Natural killer cell (primary cell): ENCODE measurements at regions not wholly inside any gene's neighbourhood (a gene's known extent, or its start where the extent isn't known, plus 50 kb on each side); places are given as distances from the start of the nearest gene placed in this dataset.

Experiments
- ATAC-seq, 3 donors: fragments of 150-1000 bp in 2 of 3; fragments of 200-7000 bp in 1 of 3; cut with Tn5 transposase; 1 replicate in 1 of 3; 2 replicates in 2 of 3; pipeline ENCODE4 v1.10.0; 2021; ENCODE audit warnings: mild to moderate bottlenecking in 2 of 3, moderate library complexity in 2 of 3
- DNase-seq, 2 donors: peaks; one replicate each; pipeline versions ENCODE4 v3.0.0 to v3.0.0-alpha.2; 2013 to 2021; ENCODE audit warnings: mixed read lengths in 1 of 2
- H3K27ac ChIP-seq: one replicate; pipeline ENCODE4 v1.5.1; 2013; ENCODE audit warnings: mild to moderate bottlenecking, low read length
- H3K27me3 ChIP-seq: one replicate; pipeline ENCODE4 v1.6.1; 2013; ENCODE audit warnings: low read length; ENCODE audit not compliant: control insufficient read depth, insufficient read depth
- H3K36me3 ChIP-seq: one replicate; pipeline ENCODE4 v1.6.1; 2013; ENCODE audit warnings: low read length; ENCODE audit not compliant: control insufficient read depth, insufficient read depth
- H3K4me1 ChIP-seq: one replicate; pipeline ENCODE4 v1.6.1; 2013; ENCODE audit warnings: low read length; ENCODE audit not compliant: control insufficient read depth, insufficient read depth
- H3K4me3 ChIP-seq: one replicate; pipeline ENCODE4 v1.5.1; 2013; ENCODE audit warnings: low read length
- H3K9me3 ChIP-seq: one replicate; pipeline ENCODE4 v1.6.1; 2013; ENCODE audit warnings: low read length; ENCODE audit not compliant: control insufficient read depth, insufficient read depth
- H3K27ac Mint-ChIP-seq, 2 donors: one replicate each; pipeline ENCODE4 v1.8.0; 2022; ENCODE audit warnings: mild to moderate bottlenecking in 2 of 2, mixed read lengths in 2 of 2, moderate library complexity in 1 of 2
- H3K27me3 Mint-ChIP-seq, 2 donors: one replicate each; pipeline ENCODE4 v1.8.0; 2022; ENCODE audit warnings: low read depth in 2 of 2, mixed read lengths in 2 of 2
- H3K36me3 Mint-ChIP-seq: one replicate; pipeline ENCODE4 v1.8.0; 2022; ENCODE audit warnings: mixed read lengths
- H3K4me1 Mint-ChIP-seq, 2 donors: one replicate each; pipeline ENCODE4 v1.8.0; 2022; ENCODE audit warnings: mixed read lengths in 2 of 2
- H3K4me3 Mint-ChIP-seq: one replicate; pipeline ENCODE4 v1.8.0; 2022; ENCODE audit warnings: mild to moderate bottlenecking, moderate library complexity, mixed read lengths
- H3K9me3 Mint-ChIP-seq, 2 donors: one replicate each; pipeline ENCODE4 v1.8.0; 2022; ENCODE audit warnings: mixed read lengths in 2 of 2
- CTCF ChIP-seq: fragments of 200-600 bp; IDR thresholded peaks from one replicate; pipeline ENCODE4 v1.8.0; 2022; ENCODE audit warnings: antibody characterized with exemption
- WGBS: methylation state at CpG from one replicate; pipeline ENCODE4 v1.1.7; 2013; ENCODE audit warnings: missing lambda C conversion rate; ENCODE audit not compliant: insufficient coverage; 5-methylcytosine and 5-hydroxymethylcytosine counted together
- intact Hi-C: fragments of 100-400 bp; cut with micrococcal nuclease; formaldehyde crosslinking; loops from one replicate; pipeline ENCODE4 v1.14.2; 2022

- Histone ChIP-seq H3K9me3 (no peaks in the 10 kb centered on the region), H3K4me3 (no peak overlapping the region), H3K27ac (no peak overlapping the region), H3K4me1 (no peaks in the 10 kb centered on the region), H3K36me3 (no peaks in the 10 kb centered on the region), H3K27me3 (no peaks in the 10 kb centered on the region)
- Mint-ChIP-seq H3K4me3 (no peak overlapping the region), H3K27me3 (no peaks in the 10 kb centered on the region), H3K27ac (no peak overlapping the region), H3K36me3 (no peaks in the 10 kb centered on the region), H3K9me3 (peaks cover 2% of the 10 kb centered on the region in 2 donors), H3K4me1 (no peaks in the 10 kb centered on the region)
- intact Hi-C loops, result no loop called here
- DNase-seq (no peak), ATAC-seq (no peak)
- TF ChIP-seq CTCF, result no peak
- WGBS, result no CpG with 5 or more reads among the region's 2 CpGs
These were observed 197.2 kb downstream of the GRXCR1 start for GRCh38 chr4:43089730-43090129.

- Mint-ChIP-seq H3K4me1 (no peaks in the 10 kb centered on the region), H3K4me3 (no peak overlapping the region), H3K27me3 (no peaks in the 10 kb centered on the region), H3K27ac (no peak overlapping the region), H3K9me3 (peaks cover 7 to 8% of the 10 kb centered on the region in 2 donors), H3K36me3 (no peaks in the 10 kb centered on the region)
- TF ChIP-seq CTCF, result no peak
- no peak overlapping the region for H3K4me3 ChIP-seq
- no peaks in the 10 kb centered on the region for H3K9me3 ChIP-seq
- H3K27me3 ChIP-seq, result no peaks in the 10 kb centered on the region
- DNase-seq (no peak), ATAC-seq (no peak)
- H3K36me3 ChIP-seq, result no peaks in the 10 kb centered on the region
- H3K4me1 ChIP-seq, result no peaks in the 10 kb centered on the region
- WGBS, result 78% methylated on average over 2 of the region's 2 CpGs
- intact Hi-C loops, result no loop called here
- H3K27ac ChIP-seq, result no peak overlapping the region
These were observed 210.5 kb downstream of the GRXCR1 start for GRCh38 chr4:43103048-43103447.

- TF ChIP-seq CTCF, result no peak
- intact Hi-C loops, result no loop called here
- Mint-ChIP-seq H3K36me3 (no peaks in the 10 kb centered on the region), H3K27ac (no peak overlapping the region), H3K9me3 (peaks cover 10 to 12% of the 10 kb centered on the region in 2 donors), H3K4me3 (no peak overlapping the region), H3K27me3 (no peaks in the 10 kb centered on the region), H3K4me1 (no peaks in the 10 kb centered on the region)
- no peak for DNase-seq
- Histone ChIP-seq H3K27ac (no peak overlapping the region), H3K4me1 (no peaks in the 10 kb centered on the region), H3K4me3 (no peak overlapping the region), H3K9me3 (no peaks in the 10 kb centered on the region), H3K36me3 (no peaks in the 10 kb centered on the region), H3K27me3 (no peaks in the 10 kb centered on the region)
- 90% methylated on average over 1 of the region's 1 CpG for WGBS
- no peak for ATAC-seq
These were observed 219.6 kb downstream of the GRXCR1 start for GRCh38 chr4:43112139-43112538.

- Histone ChIP-seq H3K27me3 (no peaks in the 10 kb centered on the region), H3K9me3 (no peaks in the 10 kb centered on the region), H3K4me3 (no peak overlapping the region), H3K36me3 (no peaks in the 10 kb centered on the region), H3K4me1 (no peaks in the 10 kb centered on the region), H3K27ac (no peak overlapping the region)
- no peaks in the 10 kb centered on the region for H3K27me3 Mint-ChIP-seq
- no peak for DNase-seq
- H3K4me1 Mint-ChIP-seq, result no peaks in the 10 kb centered on the region
- H3K4me3 Mint-ChIP-seq, result no peak overlapping the region
- H3K36me3 Mint-ChIP-seq, result no peaks in the 10 kb centered on the region
- intact Hi-C loops, result no loop called here
- ATAC-seq, result no peak
- TF ChIP-seq CTCF, result no peak
- no peak overlapping the region for H3K27ac Mint-ChIP-seq
- peaks cover 11 to 12% of the 10 kb centered on the region in 2 donors for H3K9me3 Mint-ChIP-seq
- 64% methylated on average over 3 of the region's 3 CpGs for WGBS
These were observed 220.7 kb downstream of the GRXCR1 start for GRCh38 chr4:43113196-43113595.
